Fibroblast of mammary gland (primary cell): ENCODE measurements at regions not wholly inside any gene's neighbourhood (a gene's known extent, or its start where the extent isn't known, plus 50 kb on each side); places are given as distances from the start of the nearest gene placed in this dataset.

ENCODE experiments used
- DNase-seq: peaks from one replicate; pipeline ENCODE4 v3.0.0-alpha.2; 2010; ENCODE audit warnings: low read depth
- H3K4me3 ChIP-seq: 2 replicates; pipeline ENCODE4 v1.5.1; 2011; ENCODE audit warnings: low read depth, mild to moderate bottlenecking, low read length, moderate library complexity; ENCODE audit not compliant: control insufficient read depth
- CTCF ChIP-seq: conservative IDR thresholded peaks from 2 replicates; pipeline ENCODE4 v1.5.1; 2011; ENCODE audit warnings: low read depth, low read length, inconsistent platforms; ENCODE audit not compliant: control insufficient read depth, insufficient read depth

GRCh38 chr2:62439425-62439824 lies 66.6 kb downstream of the TMEM17 start:
- H3K4me3 ChIP-seq: no peak overlapping the region
- DNase-seq: no peak
- no peak for TF ChIP-seq CTCF

- TF ChIP-seq CTCF: no peak
Observed at GRCh38 chr2:62437785-62438184, 68.2 kb downstream of the TMEM17 start.

GRCh38 chr2:62435720-62436119 lies 70.3 kb downstream of the TMEM17 start:
- TF ChIP-seq CTCF: no peak
- no peak overlapping the region for H3K4me3 ChIP-seq
- DNase-seq: no peak

More at GRCh38 chr2:62437785-62438184, 68.2 kb downstream of the TMEM17 start:
- no peak overlapping the region for H3K4me3 ChIP-seq
- no peak for DNase-seq

- H3K4me3 ChIP-seq: no peak overlapping the region
- TF ChIP-seq CTCF: no peak
- DNase-seq: no peak
Observed at GRCh38 chr2:62432407-62432806, 73.6 kb downstream of the TMEM17 start.

- no peak for DNase-seq
- no peak for TF ChIP-seq CTCF
- no peak overlapping the region for H3K4me3 ChIP-seq
Observed at GRCh38 chr2:62431512-62431911, 74.5 kb downstream of the TMEM17 start.

- no peak for TF ChIP-seq CTCF
Observed at GRCh38 chr2:62430146-62430545, 75.8 kb downstream of the TMEM17 start.

GRCh38 chr2:62427146-62427545 lies 78.8 kb downstream of the TMEM17 start:
- H3K4me3 ChIP-seq: no peak overlapping the region
- no peak for TF ChIP-seq CTCF
- DNase-seq: no peak

More at GRCh38 chr2:62430146-62430545, 75.8 kb downstream of the TMEM17 start:
- DNase-seq: no peak
- no peak overlapping the region for H3K4me3 ChIP-seq
